GM12865 (cell line): ENCODE measurements at regions not wholly inside any gene's neighbourhood (a gene's known extent, or its start where the extent isn't known, plus 50 kb on each side); places are given as distances from the start of the nearest gene placed in this dataset.

Experiments used
- DNase-seq: peaks from one replicate; pipeline ENCODE4 v3.0.0; 2010; ENCODE audit warnings: low read depth
- H3K4me3 ChIP-seq: 2 replicates; pipeline ENCODE4 v1.5.1; 2011; ENCODE audit warnings: mild to moderate bottlenecking, low read depth, low read length, control low read depth
- TF ChIP-seq, protein P1 (sequence below): IDR thresholded peaks from 2 replicates; pipeline ENCODE4 v1.5.1; 2011; ENCODE audit warnings: low read length, control low read depth, low read depth, inconsistent platforms; ENCODE audit not compliant: insufficient read depth; ENCODE audit errors: missing control alignments

DNA sequence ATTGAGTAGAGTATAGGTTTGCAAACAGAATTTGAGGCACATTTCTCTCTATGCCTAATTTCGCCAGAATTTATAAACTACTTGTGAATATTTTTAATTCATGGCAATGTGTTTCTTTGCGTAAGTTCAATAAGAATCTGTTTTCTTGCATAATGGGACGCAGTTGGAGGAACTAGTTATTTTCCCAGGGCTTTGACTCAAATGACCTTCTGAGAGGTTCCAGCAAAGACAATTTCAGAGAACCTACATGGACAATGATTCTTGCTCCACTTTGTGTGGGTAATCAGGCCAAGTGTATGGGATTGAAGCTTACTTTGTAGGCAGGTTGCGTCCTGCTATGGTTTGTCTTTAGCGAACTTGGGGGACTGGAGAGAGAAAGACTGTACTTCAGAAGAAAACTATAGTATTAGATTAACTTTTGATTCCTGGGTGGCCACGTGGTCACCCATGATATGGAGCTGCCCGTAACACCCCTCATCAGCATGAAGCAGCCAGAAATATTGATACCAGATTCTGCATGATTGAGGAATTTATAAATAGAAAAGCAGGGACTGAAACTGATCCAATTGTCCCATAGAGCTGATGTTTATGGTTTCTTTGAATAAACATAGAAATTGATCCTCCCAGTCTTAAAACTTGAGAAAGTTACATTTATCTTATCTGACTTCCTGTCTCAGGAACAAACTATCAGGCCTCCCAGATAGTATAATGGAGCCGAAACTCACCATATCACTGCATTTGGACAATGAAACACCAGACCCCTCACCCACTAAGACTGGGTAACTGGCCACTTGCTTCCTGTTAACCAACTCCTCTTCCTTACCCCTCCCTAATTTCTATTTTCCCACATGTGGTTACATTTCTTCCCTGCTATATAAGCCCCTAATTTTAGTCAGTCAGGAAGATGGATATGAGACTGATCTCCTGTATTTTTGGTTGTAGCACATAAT is 815.3 kb upstream of the HS6ST1 start:
- no peak overlapping the region for H3K4me3 ChIP-seq
- DNase-seq = no peak
- TF ChIP-seq, protein P1, sequence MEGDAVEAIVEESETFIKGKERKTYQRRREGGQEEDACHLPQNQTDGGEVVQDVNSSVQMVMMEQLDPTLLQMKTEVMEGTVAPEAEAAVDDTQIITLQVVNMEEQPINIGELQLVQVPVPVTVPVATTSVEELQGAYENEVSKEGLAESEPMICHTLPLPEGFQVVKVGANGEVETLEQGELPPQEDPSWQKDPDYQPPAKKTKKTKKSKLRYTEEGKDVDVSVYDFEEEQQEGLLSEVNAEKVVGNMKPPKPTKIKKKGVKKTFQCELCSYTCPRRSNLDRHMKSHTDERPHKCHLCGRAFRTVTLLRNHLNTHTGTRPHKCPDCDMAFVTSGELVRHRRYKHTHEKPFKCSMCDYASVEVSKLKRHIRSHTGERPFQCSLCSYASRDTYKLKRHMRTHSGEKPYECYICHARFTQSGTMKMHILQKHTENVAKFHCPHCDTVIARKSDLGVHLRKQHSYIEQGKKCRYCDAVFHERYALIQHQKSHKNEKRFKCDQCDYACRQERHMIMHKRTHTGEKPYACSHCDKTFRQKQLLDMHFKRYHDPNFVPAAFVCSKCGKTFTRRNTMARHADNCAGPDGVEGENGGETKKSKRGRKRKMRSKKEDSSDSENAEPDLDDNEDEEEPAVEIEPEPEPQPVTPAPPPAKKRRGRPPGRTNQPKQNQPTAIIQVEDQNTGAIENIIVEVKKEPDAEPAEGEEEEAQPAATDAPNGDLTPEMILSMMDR = no peak

DNA sequence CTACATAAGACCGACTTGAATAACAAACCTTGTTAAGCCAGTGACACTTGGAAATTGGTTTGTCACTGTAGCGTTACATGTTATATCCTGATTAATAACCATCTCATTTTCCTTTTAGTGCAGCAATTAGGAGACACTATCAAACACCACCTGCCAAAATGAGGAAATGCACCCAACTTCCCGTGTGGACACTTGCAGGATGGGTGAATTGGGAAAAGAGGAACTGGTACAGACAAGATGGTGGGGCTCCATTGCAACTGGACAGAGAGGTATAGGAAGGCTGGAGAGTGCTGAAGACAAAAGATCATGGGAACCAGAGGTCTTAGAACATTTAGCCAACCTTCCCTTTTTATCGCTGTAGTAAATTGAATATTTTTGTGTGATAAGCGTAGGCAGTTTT is 816.3 kb upstream of the HS6ST1 start:
- no peak for DNase-seq
- H3K4me3 ChIP-seq = no peak overlapping the region
- TF ChIP-seq, protein P1 = no peak

DNA sequence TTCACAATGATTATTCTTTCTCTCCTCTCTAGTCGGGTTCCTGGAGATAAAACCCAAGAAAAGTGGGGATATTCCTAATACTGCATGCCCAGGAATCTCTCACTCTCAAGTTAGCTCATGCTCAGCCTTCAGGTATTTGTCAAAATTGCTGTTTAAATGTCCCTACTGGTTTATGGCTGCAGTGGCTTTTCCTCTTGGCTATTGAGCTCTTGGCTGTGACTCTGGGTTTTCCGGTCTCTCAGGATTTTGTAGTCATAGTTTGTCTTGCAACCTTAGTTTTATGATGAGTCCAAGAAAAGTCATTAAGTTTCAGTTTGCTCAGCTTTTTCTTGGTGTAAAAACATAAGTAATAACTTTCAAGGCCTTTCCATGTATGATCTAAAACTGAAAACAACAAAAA is 820.7 kb upstream of the HS6ST1 start:
- H3K4me3 ChIP-seq = no peak overlapping the region
- DNase-seq = no peak
- TF ChIP-seq, protein P1 = no peak

DNA sequence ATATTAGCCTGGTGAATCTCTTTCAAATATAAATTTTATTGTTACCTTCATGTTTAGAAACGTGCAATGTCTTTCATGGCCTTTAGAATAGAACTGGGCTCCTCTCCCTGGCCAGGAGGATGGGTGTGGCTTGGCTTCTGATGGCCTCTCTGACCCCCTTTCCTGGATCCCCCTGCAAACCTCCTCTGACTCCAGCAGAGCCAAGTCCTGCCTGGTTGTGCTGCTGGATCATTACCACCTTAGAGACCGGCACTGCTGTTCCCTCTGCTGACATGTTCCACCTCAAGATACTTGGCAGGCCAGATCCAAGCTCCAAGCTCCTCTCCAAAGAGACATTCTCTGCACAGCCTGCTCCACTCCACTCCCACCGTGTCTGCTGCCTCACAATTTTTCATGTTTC is 823.8 kb upstream of the HS6ST1 start:
- TF ChIP-seq, protein P1 = no peak
- H3K4me3 ChIP-seq = no peak overlapping the region
- no peak for DNase-seq

DNA sequence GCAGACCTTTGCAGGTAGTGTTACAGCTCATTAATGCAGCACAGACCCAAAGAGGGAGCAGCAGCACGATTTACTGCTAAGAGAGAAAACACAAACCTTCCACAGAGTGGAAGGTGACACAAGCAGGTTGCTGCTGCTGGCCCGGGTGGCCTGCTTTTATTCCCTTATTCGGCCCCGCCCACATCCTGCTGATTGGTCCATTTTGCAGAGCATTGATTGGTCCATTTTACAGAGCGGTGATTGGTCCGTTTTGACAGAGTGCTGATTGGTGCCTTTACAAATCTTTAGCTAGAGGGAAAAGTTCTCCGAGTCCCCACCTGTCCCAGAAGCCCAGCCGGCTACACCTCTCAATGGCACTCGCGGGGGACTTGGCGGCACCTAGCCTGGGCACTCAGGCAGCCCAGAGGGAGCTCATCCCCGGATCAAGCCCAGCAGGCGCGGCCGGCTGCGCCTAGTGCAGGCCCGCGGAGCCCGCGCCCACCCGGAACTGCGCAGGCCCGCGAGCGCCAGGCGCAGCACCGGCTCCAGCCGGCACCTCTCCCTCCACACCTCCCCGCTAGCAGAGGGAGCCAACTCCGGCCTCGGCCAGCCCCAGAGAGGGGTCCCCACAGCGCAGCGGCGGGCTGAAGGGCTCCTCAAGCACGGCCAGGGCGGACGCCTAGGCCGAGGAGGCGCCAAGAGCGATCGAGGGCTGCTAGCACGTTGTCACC is 825.6 kb upstream of the HS6ST1 start:
- TF ChIP-seq, protein P1 = no peak
- no peak overlapping the region for H3K4me3 ChIP-seq
- no peak for DNase-seq

DNA sequence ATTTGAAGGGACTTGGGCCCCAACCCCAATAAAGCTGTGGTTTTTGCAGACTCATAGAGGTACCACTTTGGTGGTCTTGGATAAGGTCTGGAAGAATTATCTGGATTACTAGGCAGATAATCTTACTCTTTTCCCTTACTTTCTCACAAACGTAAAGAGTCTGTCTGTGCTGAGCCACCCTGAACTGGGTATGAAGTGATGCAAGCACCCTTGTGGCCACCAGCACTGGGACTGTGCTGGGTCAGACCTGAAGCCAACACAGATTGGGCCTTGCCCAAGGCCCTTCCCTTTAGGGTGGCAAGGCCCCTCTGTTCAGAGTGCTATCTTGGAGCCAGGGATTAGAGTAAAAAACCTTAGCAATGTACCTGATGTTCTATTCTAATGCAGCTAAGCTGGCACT is 827.0 kb upstream of the RAB6C start:
- no peak overlapping the region for H3K4me3 ChIP-seq
- no peak for DNase-seq
- TF ChIP-seq, protein P1 = no peak
